GM23338 (cell line): ENCODE measurements at regions not wholly inside any gene's neighbourhood (a gene's known extent, or its start where the extent isn't known, plus 50 kb on each side); places are given as distances from the start of the nearest gene placed in this dataset.

Experiments used
- ATAC-seq: fragments of 200-7000 bp; cut with Tn5 transposase; 3 replicates; pipeline ENCODE4 v1.9.1; 2020
- DNase-seq: peaks from one replicate; pipeline ENCODE4 v3.0.0-alpha.2; 2015; ENCODE audit warnings: low spot score
- H2AFZ ChIP-seq: fragments of 200-600 bp; sonication (generic); 2 replicates; pipeline ENCODE4 v1.8.0; 2016; ENCODE audit warnings: antibody characterized with exemption, mild to moderate bottlenecking, moderate library complexity
- H3F3A ChIP-seq: fragments of 200-600 bp; sonication (generic); replicated peaks from 2 replicates; pipeline ENCODE4 v1.8.0; 2017; ENCODE audit warnings: antibody characterized with exemption, mixed run types, low read depth
- H3K27ac ChIP-seq: fragments of 200-600 bp; sonication (generic); 2 replicates; pipeline ENCODE4 v1.6.1; 2016; ENCODE audit warnings: low read depth
- H3K27me3 ChIP-seq: fragments of 200-600 bp; sonication (generic); 2 replicates; pipeline ENCODE4 v1.8.0; 2016; ENCODE audit warnings: mild to moderate bottlenecking, mixed run types, moderate library complexity; ENCODE audit not compliant: insufficient read depth
- H3K36me3 ChIP-seq: fragments of 200-600 bp; sonication (generic); 2 replicates; pipeline ENCODE4 v1.8.0; 2016; ENCODE audit warnings: mild to moderate bottlenecking; ENCODE audit not compliant: insufficient read depth
- H3K4me1 ChIP-seq: fragments of 200-600 bp; sonication (generic); 2 replicates; pipeline ENCODE4 v1.8.0; 2016; ENCODE audit warnings: mild to moderate bottlenecking, moderate library complexity; ENCODE audit not compliant: insufficient read depth
- H3K4me2 ChIP-seq: fragments of 200-600 bp; sonication (generic); 2 replicates; pipeline ENCODE4 v1.7.1; 2017; ENCODE audit warnings: mixed run types
- H3K4me3 ChIP-seq: fragments of 200-600 bp; sonication (generic); 2 replicates; pipeline ENCODE4 v1.6.1; 2016; ENCODE audit warnings: mixed run types
- H3K79me2 ChIP-seq: fragments of 200-600 bp; sonication (generic); replicated peaks from 2 replicates; pipeline ENCODE4 v1.8.0; 2017; ENCODE audit warnings: mild to moderate bottlenecking; ENCODE audit not compliant: insufficient read depth
- H3K9me2 ChIP-seq: fragments of 200-600 bp; sonication (generic); 2 replicates; pipeline ENCODE4 v1.8.0; 2017; ENCODE audit not compliant: insufficient read depth
- H4K20me1 ChIP-seq: fragments of 200-600 bp; sonication (generic); replicated peaks from 2 replicates; pipeline ENCODE4 v1.8.0; 2017; ENCODE audit warnings: mild to moderate bottlenecking; ENCODE audit not compliant: insufficient read depth
- H3K27ac Mint-ChIP-seq: 2 replicates; pipeline ENCODE4 v1.8.0; 2020; ENCODE audit warnings: inconsistent platforms, mild to moderate bottlenecking, moderate library complexity, mixed read lengths
- H3K27me3 Mint-ChIP-seq: 3 replicates; pipeline ENCODE4 v1.8.0; 2022; ENCODE audit warnings: low read depth, mild to moderate bottlenecking, moderate library complexity, mixed read lengths, inconsistent platforms; ENCODE audit not compliant: insufficient read depth, poor library complexity
- H3K36me3 Mint-ChIP-seq: 3 replicates; pipeline ENCODE4 v1.8.0; 2021; ENCODE audit warnings: low read depth, mild to moderate bottlenecking, inconsistent platforms, moderate library complexity, mixed read lengths
- H3K4me1 Mint-ChIP-seq: 3 replicates; pipeline ENCODE4 v1.8.0; 2020; ENCODE audit warnings: mild to moderate bottlenecking, inconsistent platforms, mixed read lengths
- H3K4me3 Mint-ChIP-seq: 3 replicates; pipeline ENCODE4 v1.8.0; 2021; ENCODE audit warnings: moderate library complexity, mild to moderate bottlenecking, inconsistent platforms, mixed read lengths
- H3K9me3 Mint-ChIP-seq: 3 replicates; pipeline ENCODE4 v1.8.0; 2020; ENCODE audit warnings: moderate library complexity, mild to moderate bottlenecking, inconsistent platforms, mixed read lengths
- EZH2phosphoT487 ChIP-seq: fragments of 200-600 bp; sonication (generic); IDR thresholded peaks from one replicate; pipeline ENCODE4 v1.8.1; 2018; ENCODE audit warnings: antibody characterized with exemption; ENCODE audit not compliant: unreplicated experiment
- NANOG ChIP-seq: IDR thresholded peaks from 2 replicates; pipeline ENCODE4 v1.6.1; 2016; ENCODE audit warnings: antibody characterized with exemption, borderline replicate concordance
- POLR2AphosphoS5 ChIP-seq: IDR thresholded peaks from 2 replicates; pipeline ENCODE4 v1.6.1; 2016; ENCODE audit warnings: antibody characterized with exemption, low read depth
- STAT1 ChIP-seq: IDR thresholded peaks from one replicate; pipeline ENCODE4 v1.6.1; 2016; ENCODE audit warnings: antibody characterized with exemption; ENCODE audit not compliant: unreplicated experiment
- ZNF114 ChIP-seq: fragments of 250-450 bp; sonication (Bioruptor Pico); IDR thresholded peaks from 2 replicates; pipeline ENCODE4 v1.5.0; 2020; ENCODE audit warnings: mild to moderate bottlenecking, moderate library complexity
- ZNF331 ChIP-seq: fragments of 250-450 bp; sonication (Bioruptor Pico); IDR thresholded peaks from 2 replicates; pipeline ENCODE4 v1.5.0; 2020; ENCODE audit warnings: low read depth, mild to moderate bottlenecking, moderate library complexity
- TF ChIP-seq, protein P1 (sequence below): fragments of 250-450 bp; sonication (Bioruptor Pico); IDR thresholded peaks from 2 replicates; pipeline ENCODE4 v1.5.0; 2020; ENCODE audit warnings: mild to moderate bottlenecking, moderate library complexity
- TF ChIP-seq, protein P2 (sequence below), 2 experiments: fragments of 200-600 bp in 1 of 2; sonication (generic) in 1 of 2; conservative IDR thresholded peaks; 2 replicates each; pipeline versions ENCODE4 v1.5.1 to v1.6.1; 2016 to 2017; ENCODE audit warnings: antibody characterized with exemption in 2 of 2, low read depth in 2 of 2, mild to moderate bottlenecking in 2 of 2, moderate library complexity in 1 of 2
- TF ChIP-seq, protein P3 (sequence below): IDR thresholded peaks from 2 replicates; pipeline ENCODE4 v1.6.1; 2016; ENCODE audit warnings: antibody characterized with exemption

DNA sequence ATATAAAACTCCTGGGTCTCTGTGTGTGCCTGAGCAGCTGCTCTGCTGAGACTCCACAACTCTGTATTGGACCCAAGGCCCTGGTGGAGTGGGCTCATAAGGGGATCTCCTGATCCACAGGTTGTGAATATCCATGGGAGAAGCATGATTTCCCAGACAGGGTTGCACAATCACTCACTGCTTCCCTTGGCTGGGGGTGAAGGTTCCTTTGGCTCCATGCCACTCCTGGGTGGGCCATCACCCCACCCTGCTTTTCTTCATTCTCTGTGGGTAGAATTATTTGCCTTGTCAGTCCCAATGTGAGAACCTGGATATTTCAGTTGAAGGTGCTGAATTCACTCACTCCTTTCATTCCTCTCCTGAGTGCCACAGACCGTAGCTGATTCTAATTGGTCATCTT, 205.2 kb upstream of the TMEM260 start (continued):
- TF ChIP-seq, protein P1, sequence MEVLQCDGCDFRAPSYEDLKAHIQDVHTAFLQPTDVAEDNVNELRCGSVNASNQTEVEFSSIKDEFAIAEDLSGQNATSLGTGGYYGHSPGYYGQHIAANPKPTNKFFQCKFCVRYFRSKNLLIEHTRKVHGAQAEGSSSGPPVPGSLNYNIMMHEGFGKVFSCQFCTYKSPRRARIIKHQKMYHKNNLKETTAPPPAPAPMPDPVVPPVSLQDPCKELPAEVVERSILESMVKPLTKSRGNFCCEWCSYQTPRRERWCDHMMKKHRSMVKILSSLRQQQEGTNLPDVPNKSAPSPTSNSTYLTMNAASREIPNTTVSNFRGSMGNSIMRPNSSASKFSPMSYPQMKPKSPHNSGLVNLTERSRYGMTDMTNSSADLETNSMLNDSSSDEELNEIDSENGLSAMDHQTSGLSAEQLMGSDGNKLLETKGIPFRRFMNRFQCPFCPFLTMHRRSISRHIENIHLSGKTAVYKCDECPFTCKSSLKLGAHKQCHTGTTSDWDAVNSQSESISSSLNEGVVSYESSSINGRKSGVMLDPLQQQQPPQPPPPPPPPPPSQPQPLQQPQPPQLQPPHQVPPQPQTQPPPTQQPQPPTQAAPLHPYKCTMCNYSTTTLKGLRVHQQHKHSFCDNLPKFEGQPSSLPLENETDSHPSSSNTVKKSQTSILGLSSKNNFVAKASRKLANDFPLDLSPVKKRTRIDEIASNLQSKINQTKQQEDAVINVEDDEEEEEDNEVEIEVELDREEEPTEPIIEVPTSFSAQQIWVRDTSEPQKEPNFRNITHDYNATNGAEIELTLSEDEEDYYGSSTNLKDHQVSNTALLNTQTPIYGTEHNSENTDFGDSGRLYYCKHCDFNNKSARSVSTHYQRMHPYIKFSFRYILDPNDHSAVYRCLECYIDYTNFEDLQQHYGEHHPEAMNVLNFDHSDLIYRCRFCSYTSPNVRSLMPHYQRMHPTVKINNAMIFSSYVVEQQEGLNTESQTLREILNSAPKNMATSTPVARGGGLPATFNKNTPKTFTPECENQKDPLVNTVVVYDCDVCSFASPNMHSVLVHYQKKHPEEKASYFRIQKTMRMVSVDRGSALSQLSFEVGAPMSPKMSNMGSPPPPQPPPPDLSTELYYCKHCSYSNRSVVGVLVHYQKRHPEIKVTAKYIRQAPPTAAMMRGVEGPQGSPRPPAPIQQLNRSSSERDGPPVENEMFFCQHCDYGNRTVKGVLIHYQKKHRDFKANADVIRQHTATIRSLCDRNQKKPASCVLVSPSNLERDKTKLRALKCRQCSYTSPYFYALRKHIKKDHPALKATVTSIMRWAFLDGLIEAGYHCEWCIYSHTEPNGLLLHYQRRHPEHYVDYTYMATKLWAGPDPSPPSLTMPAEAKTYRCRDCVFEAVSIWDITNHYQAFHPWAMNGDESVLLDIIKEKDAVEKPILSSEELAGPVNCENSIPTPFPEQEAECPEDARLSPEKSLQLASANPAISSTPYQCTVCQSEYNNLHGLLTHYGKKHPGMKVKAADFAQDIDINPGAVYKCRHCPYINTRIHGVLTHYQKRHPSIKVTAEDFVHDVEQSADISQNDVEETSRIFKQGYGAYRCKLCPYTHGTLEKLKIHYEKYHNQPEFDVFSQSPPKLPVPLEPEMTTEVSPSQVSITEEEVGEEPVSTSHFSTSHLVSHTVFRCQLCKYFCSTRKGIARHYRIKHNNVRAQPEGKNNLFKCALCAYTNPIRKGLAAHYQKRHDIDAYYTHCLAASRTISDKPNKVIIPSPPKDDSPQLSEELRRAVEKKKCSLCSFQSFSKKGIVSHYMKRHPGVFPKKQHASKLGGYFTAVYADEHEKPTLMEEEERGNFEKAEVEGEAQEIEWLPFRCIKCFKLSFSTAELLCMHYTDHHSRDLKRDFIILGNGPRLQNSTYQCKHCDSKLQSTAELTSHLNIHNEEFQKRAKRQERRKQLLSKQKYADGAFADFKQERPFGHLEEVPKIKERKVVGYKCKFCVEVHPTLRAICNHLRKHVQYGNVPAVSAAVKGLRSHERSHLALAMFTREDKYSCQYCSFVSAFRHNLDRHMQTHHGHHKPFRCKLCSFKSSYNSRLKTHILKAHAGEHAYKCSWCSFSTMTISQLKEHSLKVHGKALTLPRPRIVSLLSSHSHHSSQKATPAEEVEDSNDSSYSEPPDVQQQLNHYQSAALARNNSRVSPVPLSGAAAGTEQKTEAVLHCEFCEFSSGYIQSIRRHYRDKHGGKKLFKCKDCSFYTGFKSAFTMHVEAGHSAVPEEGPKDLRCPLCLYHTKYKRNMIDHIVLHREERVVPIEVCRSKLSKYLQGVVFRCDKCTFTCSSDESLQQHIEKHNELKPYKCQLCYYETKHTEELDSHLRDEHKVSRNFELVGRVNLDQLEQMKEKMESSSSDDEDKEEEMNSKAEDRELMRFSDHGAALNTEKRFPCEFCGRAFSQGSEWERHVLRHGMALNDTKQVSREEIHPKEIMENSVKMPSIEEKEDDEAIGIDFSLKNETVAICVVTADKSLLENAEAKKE = no peak
- no peak for TF ChIP-seq EZH2phosphoT487
- TF ChIP-seq, protein P2, sequence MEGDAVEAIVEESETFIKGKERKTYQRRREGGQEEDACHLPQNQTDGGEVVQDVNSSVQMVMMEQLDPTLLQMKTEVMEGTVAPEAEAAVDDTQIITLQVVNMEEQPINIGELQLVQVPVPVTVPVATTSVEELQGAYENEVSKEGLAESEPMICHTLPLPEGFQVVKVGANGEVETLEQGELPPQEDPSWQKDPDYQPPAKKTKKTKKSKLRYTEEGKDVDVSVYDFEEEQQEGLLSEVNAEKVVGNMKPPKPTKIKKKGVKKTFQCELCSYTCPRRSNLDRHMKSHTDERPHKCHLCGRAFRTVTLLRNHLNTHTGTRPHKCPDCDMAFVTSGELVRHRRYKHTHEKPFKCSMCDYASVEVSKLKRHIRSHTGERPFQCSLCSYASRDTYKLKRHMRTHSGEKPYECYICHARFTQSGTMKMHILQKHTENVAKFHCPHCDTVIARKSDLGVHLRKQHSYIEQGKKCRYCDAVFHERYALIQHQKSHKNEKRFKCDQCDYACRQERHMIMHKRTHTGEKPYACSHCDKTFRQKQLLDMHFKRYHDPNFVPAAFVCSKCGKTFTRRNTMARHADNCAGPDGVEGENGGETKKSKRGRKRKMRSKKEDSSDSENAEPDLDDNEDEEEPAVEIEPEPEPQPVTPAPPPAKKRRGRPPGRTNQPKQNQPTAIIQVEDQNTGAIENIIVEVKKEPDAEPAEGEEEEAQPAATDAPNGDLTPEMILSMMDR (conservative IDR thresholded peaks at IDR 0.05; ENCODE audit: low read depth in 2 of 2) = no peak
- TF ChIP-seq POLR2AphosphoS5 = no peak
- TF ChIP-seq ZNF331 = no peak
- no peak for TF ChIP-seq STAT1

DNA sequence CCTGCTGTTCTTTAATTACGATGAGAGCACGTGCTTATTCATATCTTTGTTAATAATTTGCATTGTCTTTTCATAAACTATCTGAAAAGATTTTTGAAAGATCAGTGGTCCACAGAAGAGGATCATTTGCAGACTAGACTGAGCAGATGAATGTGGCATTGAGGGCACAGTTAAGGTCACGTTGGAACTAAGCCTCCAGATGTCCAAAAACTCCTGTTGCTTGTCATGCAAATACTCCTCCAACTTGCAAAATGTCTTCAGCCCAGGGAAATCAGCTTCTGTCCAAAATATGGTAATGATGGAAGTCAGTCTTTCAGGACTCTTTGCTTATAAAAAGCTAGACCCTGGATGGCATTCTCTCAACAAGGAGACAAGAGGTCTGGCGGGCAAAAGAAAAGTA, 201.6 kb upstream of the TMEM260 start:
- Mint-ChIP-seq H3K27me3 (no peaks in the 10 kb centered on the region), H3K36me3 (no peaks in the 10 kb centered on the region), H3K4me3 (no peak overlapping the region), H3K4me1 (no peaks in the 10 kb centered on the region; the same call in 2 of the 3 replicates), H3K27ac (no peak overlapping the region), H3K9me3 (peaks cover 2% of the 10 kb centered on the region; the same call in 2 of the 3 replicates)
- TF ChIP-seq ZNF114 (CRISPR knock-in tag) (no peak), NANOG (no peak)
- TF ChIP-seq, protein P3, sequence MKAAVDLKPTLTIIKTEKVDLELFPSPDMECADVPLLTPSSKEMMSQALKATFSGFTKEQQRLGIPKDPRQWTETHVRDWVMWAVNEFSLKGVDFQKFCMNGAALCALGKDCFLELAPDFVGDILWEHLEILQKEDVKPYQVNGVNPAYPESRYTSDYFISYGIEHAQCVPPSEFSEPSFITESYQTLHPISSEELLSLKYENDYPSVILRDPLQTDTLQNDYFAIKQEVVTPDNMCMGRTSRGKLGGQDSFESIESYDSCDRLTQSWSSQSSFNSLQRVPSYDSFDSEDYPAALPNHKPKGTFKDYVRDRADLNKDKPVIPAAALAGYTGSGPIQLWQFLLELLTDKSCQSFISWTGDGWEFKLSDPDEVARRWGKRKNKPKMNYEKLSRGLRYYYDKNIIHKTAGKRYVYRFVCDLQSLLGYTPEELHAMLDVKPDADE = no peak
- TF ChIP-seq, protein P2 (conservative IDR thresholded peaks at IDR 0.05; ENCODE audit: low read depth in 2 of 2) = no peak
- H4K20me1 ChIP-seq = no peaks in the 10 kb centered on the region
- H3K4me2 ChIP-seq = no peak overlapping the region
- H3K4me3 ChIP-seq = no peak overlapping the region
- H3K4me1 ChIP-seq = no peaks in the 10 kb centered on the region
- DNase-seq (no peak), ATAC-seq (no peak)
- H3F3A ChIP-seq = no peaks in the 10 kb centered on the region
- H3K36me3 ChIP-seq = no peaks in the 10 kb centered on the region
- H3K27me3 ChIP-seq = no peaks in the 10 kb centered on the region
- no peak overlapping the region for H2AFZ ChIP-seq
- H3K79me2 ChIP-seq = no peaks in the 10 kb centered on the region
- H3K27ac ChIP-seq = no peak overlapping the region
- peaks cover 14% of the 10 kb centered on the region for H3K9me2 ChIP-seq
